Stimulated activated CD4-positive, alpha-beta T cell treated with anti-CD3 and anti-CD28 coated beads, Interleukin-1b, Interleukin-23, amount 100 ng/mL, for 4 hours (primary cell): ENCODE measurements at regions not wholly inside any gene's neighbourhood (a gene's known extent, or its start where the extent isn't known, plus 50 kb on each side); places are given as distances from the start of the nearest gene placed in this dataset.

ENCODE experiments used
- DNase-seq, 2 donors: peaks; one replicate each; pipeline ENCODE4 v3.0.0-alpha.2; 2020; ENCODE audit warnings: low read depth in 2 of 2

- DNase-seq, result no peak
These were observed 647.0 kb downstream of the PLPP3 start for GRCh38 chr1:55932402-55932801.

DNA sequence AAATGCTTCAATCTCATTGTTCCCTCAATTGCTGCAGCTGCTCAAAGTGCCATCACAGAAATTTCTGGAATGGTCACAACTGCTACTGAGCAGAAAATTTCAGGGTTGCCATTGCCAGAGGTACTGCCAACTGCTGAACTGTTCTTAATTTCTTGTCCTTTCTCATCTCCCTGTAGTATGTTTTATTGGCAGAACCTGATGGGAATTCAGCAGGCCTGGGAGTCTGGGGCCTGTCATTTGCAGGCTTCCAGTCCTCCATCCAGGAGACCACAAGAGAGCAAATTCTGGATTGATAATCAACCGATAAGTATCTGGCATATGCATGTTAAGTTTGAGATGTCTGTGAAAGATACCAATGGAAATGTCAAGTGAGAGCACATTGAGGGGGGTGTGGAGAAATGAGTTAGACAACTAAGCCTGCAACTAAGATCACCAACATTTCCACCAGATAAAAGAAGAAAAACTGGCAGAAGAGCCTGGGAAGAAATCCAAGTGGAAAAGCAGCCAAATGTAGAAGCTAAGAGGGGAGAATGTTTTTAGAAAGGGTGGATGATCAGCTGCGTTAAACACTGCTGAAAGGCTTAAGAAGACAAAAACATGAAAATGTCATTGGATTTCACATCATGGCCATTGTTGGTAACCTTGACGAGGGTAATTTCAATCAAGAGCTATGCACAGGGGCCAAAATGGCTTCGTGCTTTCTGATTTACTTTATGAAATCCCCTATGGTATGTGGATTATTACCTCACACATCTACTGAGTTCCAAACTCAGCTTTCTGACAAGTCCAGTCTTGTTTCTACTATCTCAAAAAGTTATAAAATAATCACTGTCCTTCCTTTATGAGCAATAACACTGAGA lies 648.1 kb downstream of the PLPP3 start:
- DNase-seq, result no peak

DNA sequence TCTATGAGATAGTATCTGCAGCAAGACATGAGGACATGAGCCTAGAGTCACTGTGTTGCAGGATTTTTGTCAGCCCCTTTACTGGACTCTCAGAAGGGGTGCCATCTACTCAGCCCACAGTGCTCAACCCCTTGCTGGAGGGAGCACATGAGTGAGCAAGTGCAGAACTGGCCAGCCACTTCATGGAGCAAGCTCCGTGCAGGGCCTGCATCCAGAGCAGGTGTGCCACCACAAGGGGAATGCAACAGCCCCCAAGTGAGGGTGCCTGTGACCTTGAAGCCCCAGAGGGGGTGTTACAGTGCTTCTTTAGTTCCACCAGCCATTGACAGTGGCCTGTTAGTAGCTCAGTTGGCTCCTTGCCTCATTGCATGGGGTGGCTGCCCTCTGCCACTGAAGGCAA lies 649.7 kb downstream of the PLPP3 start:
- DNase-seq, result no peak

- DNase-seq, result no peak
These were observed 650.8 kb downstream of the PLPP3 start for GRCh38 chr1:55928576-55928975.

- DNase-seq, result no peak
These were observed 651.6 kb downstream of the PLPP3 start for GRCh38 chr1:55927702-55928290.

DNA sequence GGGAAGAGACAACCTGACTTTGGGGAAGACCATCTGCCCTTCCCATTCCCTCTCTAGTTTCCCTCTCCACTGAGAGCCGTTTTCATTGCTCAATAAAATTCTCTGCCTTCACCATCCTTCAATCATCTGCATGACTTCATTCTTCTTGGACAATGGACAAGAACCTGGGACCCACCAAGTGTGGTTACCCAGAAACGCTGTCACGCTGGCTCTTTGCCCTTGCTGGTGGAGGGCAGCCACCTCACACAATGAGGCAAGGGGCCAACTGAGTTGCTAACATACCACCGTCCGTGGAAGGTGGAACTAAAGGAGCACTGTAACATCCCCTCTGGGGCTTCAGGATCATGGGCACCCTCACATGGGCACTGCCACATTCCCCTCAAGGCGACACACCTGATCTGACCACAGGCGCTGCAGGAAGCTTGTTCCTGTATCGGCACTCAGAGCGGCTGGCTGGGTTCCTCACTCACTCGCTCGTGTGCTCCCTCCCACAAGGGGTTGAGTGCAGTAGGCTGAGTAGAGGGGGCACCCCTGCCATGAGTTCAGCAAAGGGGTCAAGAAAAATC lies 652.4 kb downstream of the PLPP3 start:
- DNase-seq, result no peak

- no peak for DNase-seq
These were observed 662.5 kb downstream of the PLPP3 start for GRCh38 chr1:55916907-55917306.

- no peak for DNase-seq
These were observed 662.9 kb downstream of the PLPP3 start for GRCh38 chr1:55916481-55916880.

GRCh38 chr1:55913565-55913964 lies 665.8 kb downstream of the PLPP3 start:
- no peak for DNase-seq

DNA sequence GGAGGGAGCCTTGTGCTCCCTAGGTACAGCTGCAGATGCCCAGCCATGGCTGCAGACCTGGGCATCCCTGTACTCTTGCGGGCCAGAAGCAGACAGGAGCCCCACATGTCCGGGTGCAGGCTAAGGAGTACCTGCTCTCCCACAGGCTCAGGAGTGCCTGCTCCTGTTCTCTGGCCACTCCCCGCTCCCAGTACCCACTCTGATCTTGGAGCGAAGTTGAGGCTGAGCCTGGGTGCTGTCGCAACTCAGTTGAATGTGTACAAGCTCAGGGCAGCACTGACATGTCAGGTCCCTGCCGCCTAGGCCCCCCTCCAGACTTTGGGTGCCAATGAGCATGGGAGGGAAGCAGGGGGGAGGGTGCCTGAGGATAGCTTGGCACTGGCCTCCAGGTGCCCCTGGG lies 666.9 kb downstream of the PLPP3 start:
- no peak for DNase-seq

GRCh38 chr1:55904541-55904940 lies 674.8 kb downstream of the PLPP3 start:
- DNase-seq, result no peak

DNA sequence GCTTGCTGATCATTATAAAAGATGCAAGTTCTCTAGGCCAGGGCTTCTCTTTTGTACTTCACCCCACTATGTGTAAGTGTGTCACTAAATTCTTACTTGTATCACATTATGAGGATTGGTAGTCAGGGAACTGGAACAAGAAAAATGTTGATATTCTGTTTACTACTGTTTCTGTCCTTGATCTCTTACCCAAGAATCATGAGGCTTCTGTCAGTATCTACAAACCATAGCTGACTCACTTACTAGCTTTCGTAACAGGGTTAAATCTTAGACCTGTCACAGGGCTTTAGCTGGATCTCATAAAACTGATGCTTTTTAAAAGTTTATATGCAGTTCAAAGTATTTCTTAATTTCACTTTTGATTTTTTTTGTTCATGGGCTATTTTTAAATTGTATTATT lies 681.2 kb downstream of the PLPP3 start:
- no peak for DNase-seq

- DNase-seq, result no peak
These were observed 681.0 kb upstream of the USP24 start for GRCh38 chr1:55896210-55896609.

- no peak for DNase-seq
These were observed 679.4 kb upstream of the USP24 start for GRCh38 chr1:55894521-55894920.

- DNase-seq, result no peak
These were observed 678.0 kb upstream of the USP24 start for GRCh38 chr1:55893155-55893554.

GRCh38 chr1:55888685-55889317 lies 673.6 kb upstream of the USP24 start:
- DNase-seq, result no peak

GRCh38 chr1:55886856-55887712 lies 671.9 kb upstream of the USP24 start:
- DNase-seq, result no peak

- no peak for DNase-seq
These were observed 670.5 kb upstream of the USP24 start for GRCh38 chr1:55885619-55886018.

GRCh38 chr1:55882931-55883330 lies 667.8 kb upstream of the USP24 start:
- DNase-seq, result no peak

- DNase-seq, result no peak
These were observed 664.2 kb upstream of the USP24 start for GRCh38 chr1:55879346-55879745.

GRCh38 chr1:55877437-55878232 lies 662.5 kb upstream of the USP24 start:
- no peak for DNase-seq
